ELF-1 (cell line): ENCODE measurements at regions not wholly inside any gene's neighbourhood (a gene's known extent, or its start where the extent isn't known, plus 50 kb on each side); places are given as distances from the start of the nearest gene placed in this dataset.
A peak's percentile ranks its signal among the peaks of the same experiment; 100 is the strongest.

Experiments used
- DNase-seq: peaks from one replicate; pipeline ENCODE4 v3.0.0-alpha.2; 2016; ENCODE audit warnings: low read depth, low spot score

GRCh38 chr6:121499666-121500065, 64.2 kb downstream of the GJA1 start:
- no peak for DNase-seq

GRCh38 chr6:121503589-121503991, 68.1 kb downstream of the GJA1 start:
- DNase-seq = no peak

GRCh38 chr6:121504227-121504626, 68.8 kb downstream of the GJA1 start:
- DNase-seq = no peak

GRCh38 chr6:121505284-121505683, 69.8 kb downstream of the GJA1 start:
- DNase-seq = no peak

GRCh38 chr6:121506761-121507754, 71.6 kb downstream of the GJA1 start:
- no peak for DNase-seq

- DNase-seq = no peak
These were observed 75.2 kb downstream of the GJA1 start for GRCh38 chr6:121510568-121511177.

- DNase-seq = no peak
These were observed 80.3 kb downstream of the GJA1 start for GRCh38 chr6:121515630-121516265.

- no peak for DNase-seq
These were observed 80.9 kb downstream of the GJA1 start for GRCh38 chr6:121516331-121516730.

- no peak for DNase-seq
These were observed 85.1 kb downstream of the GJA1 start for GRCh38 chr6:121520337-121521163.

- DNase-seq = peak; percentile 70
These were observed 85.7 kb downstream of the GJA1 start for GRCh38 chr6:121521164-121521555.

- peak; percentile 33 for DNase-seq
These were observed 86.8 kb downstream of the GJA1 start for GRCh38 chr6:121522265-121522664.

- no peak for DNase-seq
These were observed 87.4 kb downstream of the GJA1 start for GRCh38 chr6:121522771-121523386.

GRCh38 chr6:121523628-121524027, 88.2 kb downstream of the GJA1 start:
- no peak for DNase-seq

GRCh38 chr6:121526282-121526681, 90.8 kb downstream of the GJA1 start:
- no peak for DNase-seq

- DNase-seq = no peak
These were observed 96.3 kb downstream of the GJA1 start for GRCh38 chr6:121531658-121532169.

GRCh38 chr6:121533321-121533841, 97.9 kb downstream of the GJA1 start:
- no peak for DNase-seq

- no peak for DNase-seq
These were observed 100.3 kb downstream of the GJA1 start for GRCh38 chr6:121535777-121536176.

- DNase-seq = no peak
These were observed 100.9 kb downstream of the GJA1 start for GRCh38 chr6:121536345-121536744.

GRCh38 chr6:121539439-121539838, 104.0 kb downstream of the GJA1 start:
- DNase-seq = no peak

GRCh38 chr6:121540210-121540609, 104.8 kb downstream of the GJA1 start:
- no peak for DNase-seq

GRCh38 chr6:121544691-121545090, 109.2 kb downstream of the GJA1 start:
- DNase-seq = no peak
